ENCODE measurements at regions not wholly inside any gene's neighbourhood (a gene's known extent, or its start where the extent isn't known, plus 50 kb on each side); places are given as distances from the start of the nearest gene placed in this dataset.

DNA sequence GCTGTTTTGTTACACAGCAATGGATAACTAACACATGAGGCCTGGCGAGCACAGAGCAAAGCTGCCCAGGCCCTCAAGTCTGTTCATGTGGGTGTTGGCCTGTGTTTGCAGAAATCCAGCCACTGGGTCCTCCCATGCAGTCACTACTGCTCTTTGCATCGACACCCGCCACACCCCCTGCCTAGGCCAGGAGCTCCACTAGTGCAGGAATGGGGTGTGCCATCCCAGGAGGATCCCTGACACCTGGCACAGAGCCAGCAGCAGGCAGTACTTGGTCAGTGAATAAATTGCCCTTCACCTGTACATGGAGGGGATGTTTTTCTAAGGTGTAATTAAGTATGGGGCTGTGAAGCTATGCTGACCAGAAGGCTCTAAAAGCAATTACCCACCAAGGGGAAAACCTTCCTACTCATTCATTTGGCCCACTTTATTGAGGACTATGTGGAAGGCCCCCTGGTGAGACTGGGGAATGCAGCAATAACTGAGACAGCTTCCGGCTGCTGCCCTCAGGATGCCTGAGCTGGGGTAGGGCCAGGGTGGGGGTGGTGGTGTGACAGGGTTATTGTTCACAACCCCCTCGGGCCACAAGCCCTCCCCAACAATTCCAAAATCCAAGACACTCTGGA lies 160.8 kb downstream of the CRYBB2 start:
- peak; percentile 40 for DNase-seq (ENCODE audit: low read depth)
- no peak overlapping the region for H3K4me3 ChIP-seq (ENCODE audit: low read depth, low read length)
- no peak for TF ChIP-seq CTCF (conservative IDR thresholded peaks at IDR 0.05; ENCODE audit: low read depth, low read length)

DNA sequence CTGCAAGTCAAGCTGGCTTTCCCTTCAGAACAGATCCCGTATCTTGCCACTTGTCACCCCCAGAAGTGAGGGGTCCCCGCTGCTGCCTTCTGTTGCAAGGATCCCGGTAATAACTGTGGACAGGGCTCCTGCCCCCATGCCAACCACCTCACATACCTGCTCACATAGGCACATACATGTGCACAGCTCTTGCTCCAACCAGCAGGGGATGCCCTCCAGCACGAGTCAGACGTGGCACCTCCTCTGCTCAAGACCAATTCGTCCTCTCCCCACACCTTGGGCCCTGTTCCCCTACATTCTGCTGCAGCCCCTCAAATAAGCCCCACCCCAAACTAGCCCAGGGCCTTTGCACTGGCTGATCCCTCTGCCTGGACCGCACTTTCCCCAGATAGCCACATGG lies 163.3 kb downstream of the CRYBB2 start:
- H3K4me3 ChIP-seq (ENCODE audit: low read depth, low read length): no peak overlapping the region
- no peak for DNase-seq (ENCODE audit: low read depth)
- peak; percentile 36 for TF ChIP-seq CTCF (conservative IDR thresholded peaks at IDR 0.05; ENCODE audit: low read depth, low read length)

- DNase-seq (ENCODE audit: low read depth): no peak
- H3K4me3 ChIP-seq (ENCODE audit: low read depth, low read length): no peak overlapping the region
- no peak for TF ChIP-seq CTCF (conservative IDR thresholded peaks at IDR 0.05; ENCODE audit: low read depth, low read length)
Measured at GRCh38 chr22:25383278-25383820, 163.9 kb downstream of the CRYBB2 start.

GRCh38 chr22:25383892-25384291 lies 164.5 kb downstream of the CRYBB2 start:
- no peak for TF ChIP-seq CTCF (conservative IDR thresholded peaks at IDR 0.05; ENCODE audit: low read depth, low read length)
- DNase-seq (ENCODE audit: low read depth): no peak
- H3K4me3 ChIP-seq (ENCODE audit: low read depth, low read length): no peak overlapping the region

GRCh38 chr22:25386538-25386884 lies 167.1 kb downstream of the CRYBB2 start:
- TF ChIP-seq CTCF (conservative IDR thresholded peaks at IDR 0.05; ENCODE audit: low read depth, low read length): no peak
- no peak for DNase-seq (ENCODE audit: low read depth)
- no peak overlapping the region for H3K4me3 ChIP-seq (ENCODE audit: low read depth, low read length)

DNA sequence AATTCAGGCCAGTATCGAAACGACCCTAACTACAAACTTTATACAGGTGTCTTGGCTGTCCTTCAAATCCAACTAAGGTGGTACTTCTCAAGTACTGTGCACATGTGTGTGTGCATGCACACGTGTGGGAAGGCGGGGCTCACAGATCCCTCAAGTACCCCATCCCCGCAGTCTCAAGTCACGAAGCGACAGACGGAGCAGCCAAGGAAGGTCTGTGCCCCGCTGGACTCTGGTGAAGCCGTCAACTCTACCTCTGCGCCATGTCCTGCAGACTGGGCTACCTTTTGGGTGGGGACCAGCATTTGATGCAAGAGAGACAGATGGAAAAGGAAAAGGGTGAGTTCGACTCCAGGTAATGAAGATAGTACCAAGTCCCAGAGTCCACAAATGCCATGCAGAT lies 169.0 kb downstream of the CRYBB2 start:
- no peak for DNase-seq (ENCODE audit: low read depth)
- H3K4me3 ChIP-seq (ENCODE audit: low read depth, low read length): no peak overlapping the region
- TF ChIP-seq CTCF (conservative IDR thresholded peaks at IDR 0.05; ENCODE audit: low read depth, low read length): no peak

- no peak for TF ChIP-seq CTCF (conservative IDR thresholded peaks at IDR 0.05; ENCODE audit: low read depth, low read length)
- DNase-seq (ENCODE audit: low read depth): no peak
- H3K4me3 ChIP-seq (ENCODE audit: low read depth, low read length): no peak overlapping the region
Measured at GRCh38 chr22:25388866-25389540, 169.6 kb downstream of the CRYBB2 start.
